ENCODE measurements at regions not wholly inside any gene's neighbourhood (a gene's known extent, or its start where the extent isn't known, plus 50 kb on each side); places are given as distances from the start of the nearest gene placed in this dataset.

DNA sequence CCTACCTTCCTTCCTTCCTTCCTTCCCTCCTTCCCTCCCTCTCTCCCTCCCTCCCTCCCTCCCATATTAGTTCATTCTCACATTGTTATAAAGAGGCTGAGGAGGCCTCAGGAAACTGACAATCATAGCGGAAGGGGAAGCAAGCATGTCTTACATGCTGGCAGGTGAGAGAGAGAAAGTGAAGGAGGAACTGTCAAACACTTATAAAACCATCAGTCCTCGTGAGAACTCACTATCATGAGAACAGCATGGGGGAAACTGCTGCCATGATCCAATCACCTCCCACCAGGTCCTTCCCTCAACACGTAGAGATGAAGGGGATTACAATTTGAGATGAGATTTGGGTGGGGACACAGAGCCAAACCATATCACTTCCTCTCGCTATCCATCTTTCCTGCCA, 281.6 kb upstream of the FOXF1 start (continued):
- TF ChIP-seq, protein P1, sequence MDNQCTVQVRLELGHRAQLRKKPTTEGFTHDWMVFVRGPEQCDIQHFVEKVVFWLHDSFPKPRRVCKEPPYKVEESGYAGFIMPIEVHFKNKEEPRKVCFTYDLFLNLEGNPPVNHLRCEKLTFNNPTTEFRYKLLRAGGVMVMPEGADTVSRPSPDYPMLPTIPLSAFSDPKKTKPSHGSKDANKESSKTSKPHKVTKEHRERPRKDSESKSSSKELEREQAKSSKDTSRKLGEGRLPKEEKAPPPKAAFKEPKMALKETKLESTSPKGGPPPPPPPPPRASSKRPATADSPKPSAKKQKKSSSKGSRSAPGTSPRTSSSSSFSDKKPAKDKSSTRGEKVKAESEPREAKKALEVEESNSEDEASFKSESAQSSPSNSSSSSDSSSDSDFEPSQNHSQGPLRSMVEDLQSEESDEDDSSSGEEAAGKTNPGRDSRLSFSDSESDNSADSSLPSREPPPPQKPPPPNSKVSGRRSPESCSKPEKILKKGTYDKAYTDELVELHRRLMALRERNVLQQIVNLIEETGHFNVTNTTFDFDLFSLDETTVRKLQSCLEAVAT (IDR thresholded peaks at IDR 0.05), result no peak

DNA sequence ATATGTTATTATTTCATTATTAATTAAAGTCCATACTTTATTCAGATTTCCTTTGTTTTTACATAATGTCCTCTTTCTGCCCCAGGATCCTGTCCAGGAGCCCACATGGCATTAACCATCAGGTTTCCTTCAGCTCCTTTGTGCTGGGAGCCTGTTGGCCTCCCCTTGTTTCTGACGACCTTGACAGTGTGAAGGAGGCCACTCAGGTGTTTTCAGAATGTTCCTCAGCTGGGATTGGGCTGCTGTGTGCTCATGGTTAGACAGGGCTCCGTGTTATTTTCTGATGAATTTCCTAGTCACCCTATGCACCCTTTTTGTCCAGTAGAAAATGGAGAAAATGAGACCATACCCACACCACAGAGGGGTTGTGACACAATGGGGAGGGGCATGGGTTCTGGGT, 281.0 kb upstream of the FOXF1 start:
- ATAC-seq, result no peak
- Histone ChIP-seq H3K79me2 (ENCODE audit: control insufficient read depth, insufficient read depth, low read length) (no peaks in the 10 kb centered on the region), H3K9ac (ENCODE audit: control insufficient read depth, insufficient read depth, low read length) (no peak overlapping the region), H3K9me3 (replicated peaks; ENCODE audit: control insufficient read depth, insufficient read depth, low read length) (no peaks in the 10 kb centered on the region; the same call in 2 of the 3 replicates), H3K4me2 (ENCODE audit: control insufficient read depth, insufficient read depth) (no peak overlapping the region), H3K4me1 (ENCODE audit: control insufficient read depth, insufficient read depth, low read length) (no peaks in the 10 kb centered on the region), H2AFZ (ENCODE audit: control insufficient read depth, low read depth, low read length) (no peak overlapping the region), H3K36me3 (ENCODE audit: control insufficient read depth in 2 of 2, insufficient read depth in 2 of 2, low read length in 1 of 2) (no peaks in the 10 kb centered on the region), H3K4me3 (no peak overlapping the region), H3K27ac (ENCODE audit: control insufficient read depth, insufficient read depth) (no peak overlapping the region), H4K20me1 (ENCODE audit: control insufficient read depth, insufficient read depth) (no peaks in the 10 kb centered on the region), H3K27me3 (replicated peaks in 1 of 2; ENCODE audit: control insufficient read depth in 2 of 2, insufficient read depth in 2 of 2, low read length in 1 of 2) (peaks cover 0 to 1% of the 10 kb centered on the region in 2 experiments; a peak in 2 of 4 replicates)
- intact Hi-C loops (cut with micrococcal nuclease; ENCODE audit: unreplicated experiment), result no loop called here
- in situ Hi-C loops (cut with MboI), result no loop called here
- SMC1A ChIA-PET (ENCODE audit: uncharacterized antibody, unreplicated experiment), result no interaction called here
- DNase-seq (ENCODE audit: low read depth, low spot score), result no peak
- no peak for FAIRE-seq
- POLR2A ChIA-PET, result no interaction called here
- WGBS (ENCODE audit: insufficient coverage, insufficient replicate concordance, low lambda C conversion rate, missing lambda C conversion rate), result 0% methylated on average over 2 of the region's 2 CpGs
- RAD21 ChIA-PET (ENCODE audit: unreplicated experiment), result no interaction called here
- CTCF ChIA-PET, result no interaction called here
- no TSS peak for BruUV-seq (replicated peaks)
- TF ChIP-seq MTA3 (IDR thresholded peaks at IDR 0.05; ENCODE audit: borderline replicate concordance, low read length), result no peak
- TF ChIP-seq SIN3A (IDR thresholded peaks at IDR 0.05; ENCODE audit: low read depth, low read length), result no peak
- no peak for TF ChIP-seq ZNF207 (IDR thresholded peaks at IDR 0.05; ENCODE audit: borderline replicate concordance)
- no peak for TF ChIP-seq MEF2A (IDR thresholded peaks at IDR 0.05; ENCODE audit: insufficient read depth, low read depth, low read length)
- no peak for TF ChIP-seq NR2F1 (conservative IDR thresholded peaks at IDR 0.05)
- TF ChIP-seq, protein P2, sequence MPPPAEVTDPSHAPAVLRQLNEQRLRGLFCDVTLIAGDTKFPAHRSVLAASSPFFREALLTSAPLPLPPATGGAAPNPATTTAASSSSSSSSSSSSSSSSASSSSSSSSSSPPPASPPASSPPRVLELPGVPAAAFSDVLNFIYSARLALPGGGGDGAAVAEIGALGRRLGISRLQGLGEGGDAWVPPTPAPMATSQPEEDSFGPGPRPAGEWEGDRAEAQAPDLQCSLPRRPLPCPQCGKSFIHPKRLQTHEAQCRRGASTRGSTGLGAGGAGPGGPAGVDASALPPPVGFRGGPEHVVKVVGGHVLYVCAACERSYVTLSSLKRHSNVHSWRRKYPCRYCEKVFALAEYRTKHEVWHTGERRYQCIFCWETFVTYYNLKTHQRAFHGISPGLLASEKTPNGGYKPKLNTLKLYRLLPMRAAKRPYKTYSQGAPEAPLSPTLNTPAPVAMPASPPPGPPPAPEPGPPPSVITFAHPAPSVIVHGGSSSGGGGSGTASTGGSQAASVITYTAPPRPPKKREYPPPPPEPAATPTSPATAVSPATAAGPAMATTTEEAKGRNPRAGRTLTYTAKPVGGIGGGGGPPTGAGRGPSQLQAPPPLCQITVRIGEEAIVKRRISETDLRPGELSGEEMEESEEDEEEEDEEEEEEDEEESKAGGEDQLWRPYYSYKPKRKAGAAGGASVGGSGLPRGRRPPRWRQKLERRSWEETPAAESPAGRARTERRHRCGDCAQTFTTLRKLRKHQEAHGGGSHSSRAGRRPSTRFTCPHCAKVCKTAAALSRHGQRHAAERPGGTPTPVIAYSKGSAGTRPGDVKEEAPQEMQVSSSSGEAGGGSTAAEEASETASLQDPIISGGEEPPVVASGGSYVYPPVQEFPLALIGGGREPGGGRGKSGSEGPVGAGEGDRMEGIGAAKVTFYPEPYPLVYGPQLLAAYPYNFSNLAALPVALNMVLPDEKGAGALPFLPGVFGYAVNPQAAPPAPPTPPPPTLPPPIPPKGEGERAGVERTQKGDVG (CRISPR knock-in tag; IDR thresholded peaks at IDR 0.05), result no peak
- no peak for TF ChIP-seq NR2C1 (IDR thresholded peaks at IDR 0.05)
- TF ChIP-seq, protein P3, sequence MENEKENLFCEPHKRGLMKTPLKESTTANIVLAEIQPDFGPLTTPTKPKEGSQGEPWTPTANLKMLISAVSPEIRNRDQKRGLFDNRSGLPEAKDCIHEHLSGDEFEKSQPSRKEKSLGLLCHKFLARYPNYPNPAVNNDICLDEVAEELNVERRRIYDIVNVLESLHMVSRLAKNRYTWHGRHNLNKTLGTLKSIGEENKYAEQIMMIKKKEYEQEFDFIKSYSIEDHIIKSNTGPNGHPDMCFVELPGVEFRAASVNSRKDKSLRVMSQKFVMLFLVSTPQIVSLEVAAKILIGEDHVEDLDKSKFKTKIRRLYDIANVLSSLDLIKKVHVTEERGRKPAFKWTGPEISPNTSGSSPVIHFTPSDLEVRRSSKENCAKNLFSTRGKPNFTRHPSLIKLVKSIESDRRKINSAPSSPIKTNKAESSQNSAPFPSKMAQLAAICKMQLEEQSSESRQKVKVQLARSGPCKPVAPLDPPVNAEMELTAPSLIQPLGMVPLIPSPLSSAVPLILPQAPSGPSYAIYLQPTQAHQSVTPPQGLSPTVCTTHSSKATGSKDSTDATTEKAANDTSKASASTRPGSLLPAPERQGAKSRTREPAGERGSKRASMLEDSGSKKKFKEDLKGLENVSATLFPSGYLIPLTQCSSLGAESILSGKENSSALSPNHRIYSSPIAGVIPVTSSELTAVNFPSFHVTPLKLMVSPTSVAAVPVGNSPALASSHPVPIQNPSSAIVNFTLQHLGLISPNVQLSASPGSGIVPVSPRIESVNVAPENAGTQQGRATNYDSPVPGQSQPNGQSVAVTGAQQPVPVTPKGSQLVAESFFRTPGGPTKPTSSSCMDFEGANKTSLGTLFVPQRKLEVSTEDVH (IDR thresholded peaks at IDR 0.05; ENCODE audit: low read depth, partially characterized antibody), result no peak
- TF ChIP-seq HDGF (IDR thresholded peaks at IDR 0.05), result no peak
- no peak for TF ChIP-seq MYC (IDR thresholded peaks at IDR 0.05; ENCODE audit: insufficient read depth, insufficient read length, insufficient replicate concordance, low read length, severe bottlenecking)
- no peak for TF ChIP-seq SUZ12 (IDR thresholded peaks at IDR 0.05; ENCODE audit: unreplicated experiment)
- no peak for TF ChIP-seq CHD4 (IDR thresholded peaks at IDR 0.05)
- TF ChIP-seq, protein P4, sequence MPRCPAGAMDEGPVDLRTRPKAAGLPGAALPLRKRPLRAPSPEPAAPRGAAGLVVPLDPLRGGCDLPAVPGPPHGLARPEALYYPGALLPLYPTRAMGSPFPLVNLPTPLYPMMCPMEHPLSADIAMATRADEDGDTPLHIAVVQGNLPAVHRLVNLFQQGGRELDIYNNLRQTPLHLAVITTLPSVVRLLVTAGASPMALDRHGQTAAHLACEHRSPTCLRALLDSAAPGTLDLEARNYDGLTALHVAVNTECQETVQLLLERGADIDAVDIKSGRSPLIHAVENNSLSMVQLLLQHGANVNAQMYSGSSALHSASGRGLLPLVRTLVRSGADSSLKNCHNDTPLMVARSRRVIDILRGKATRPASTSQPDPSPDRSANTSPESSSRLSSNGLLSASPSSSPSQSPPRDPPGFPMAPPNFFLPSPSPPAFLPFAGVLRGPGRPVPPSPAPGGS (IDR thresholded peaks at IDR 0.05; ENCODE audit: borderline replicate concordance, insufficient read depth, low read depth, low read length, poor library complexity, severe bottlenecking), result no peak

All from GM12878 (cell line).